Erythroblast (primary cell): ENCODE measurements at regions not wholly inside any gene's neighbourhood (a gene's known extent, or its start where the extent isn't known, plus 50 kb on each side); places are given as distances from the start of the nearest gene placed in this dataset.

Experiments
- GATA1 ChIP-seq: IDR thresholded peaks from 2 replicates; pipeline ENCODE4 v1.6.1; 2011; ENCODE audit warnings: low read depth, mild to moderate bottlenecking, control low read depth, low read length, moderate library complexity
- POLR2A ChIP-seq: IDR thresholded peaks from 2 replicates; pipeline ENCODE4 v1.6.1; 2011; ENCODE audit warnings: mild to moderate bottlenecking, low read length

DNA sequence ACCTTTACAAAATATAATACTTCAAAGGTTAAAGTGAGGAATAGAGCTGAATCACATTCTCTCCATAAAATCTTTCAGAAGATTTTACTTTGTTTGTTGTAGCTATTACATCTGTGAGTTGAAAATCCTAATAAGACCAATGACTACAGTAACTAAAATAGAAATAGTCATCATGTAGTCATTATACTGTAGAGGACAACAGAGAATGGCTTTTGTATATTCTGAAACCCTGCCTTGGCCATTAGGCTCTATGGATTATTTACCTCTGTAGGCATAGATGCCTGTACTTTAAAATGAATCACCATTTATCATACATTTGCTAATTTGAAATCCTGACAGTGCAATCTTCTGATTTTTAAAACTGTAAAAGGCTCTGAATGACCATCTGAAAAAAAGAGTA, 923.0 kb downstream of the REEP3 start:
- TF ChIP-seq POLR2A (no peak), GATA1 (no peak)
